Activated T-cell treated with anti-CD3 and anti-CD28 coated beads for 4 hours (primary cell): ENCODE measurements at regions not wholly inside any gene's neighbourhood (a gene's known extent, or its start where the extent isn't known, plus 50 kb on each side); places are given as distances from the start of the nearest gene placed in this dataset.

ENCODE experiments used
- DNase-seq: peaks from one replicate; pipeline ENCODE4 v3.0.0-alpha.2; 2020

DNA sequence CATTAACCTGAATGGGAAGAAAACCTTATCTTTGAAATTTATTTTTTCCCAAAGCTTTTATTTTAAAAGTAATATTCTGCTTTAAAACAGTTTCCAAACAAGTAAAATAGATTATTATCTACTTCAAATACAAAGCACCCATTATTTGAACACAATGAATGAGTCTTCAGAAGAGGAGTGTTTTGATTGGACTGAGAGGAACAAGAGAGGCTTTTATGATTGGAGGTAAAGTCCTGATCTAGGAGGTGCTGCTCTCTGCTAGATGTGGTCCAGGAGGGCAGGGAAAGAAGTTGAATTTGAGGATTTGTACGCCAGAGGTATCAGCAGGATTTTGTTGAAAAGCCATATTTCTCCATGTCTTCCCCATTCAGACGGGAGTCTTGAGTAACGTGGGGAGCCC, 900.7 kb downstream of the SOCS6 start:
- no peak for DNase-seq

DNA sequence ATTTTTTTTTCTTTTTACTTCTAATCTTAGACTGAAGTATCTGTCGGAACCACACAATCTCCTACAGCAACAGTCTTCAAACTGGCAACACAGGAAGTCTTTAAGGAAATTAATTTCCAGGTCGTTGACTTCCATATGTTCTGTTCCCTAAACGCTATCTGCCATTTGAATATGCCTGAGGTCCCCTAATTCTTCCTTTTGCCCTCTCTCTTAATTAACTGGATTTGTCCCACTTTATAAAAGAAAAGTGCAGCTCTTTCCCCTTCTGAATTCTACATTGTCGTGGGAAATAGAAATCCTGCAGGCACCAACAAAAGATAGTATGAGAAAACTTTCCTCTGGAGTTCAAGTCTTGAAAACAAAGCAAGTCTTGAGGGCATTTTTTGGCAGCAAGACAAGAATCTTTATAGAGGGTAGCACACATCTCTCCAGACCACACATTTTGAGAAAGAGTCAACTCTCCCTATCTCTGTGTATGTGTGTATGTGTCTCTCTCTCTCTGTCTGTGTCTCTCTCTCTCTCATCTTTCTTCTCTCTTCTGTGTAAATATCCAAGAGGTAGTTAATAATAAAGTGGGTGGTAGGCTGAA, 879.8 kb downstream of the SOCS6 start:
- DNase-seq, result no peak

DNA sequence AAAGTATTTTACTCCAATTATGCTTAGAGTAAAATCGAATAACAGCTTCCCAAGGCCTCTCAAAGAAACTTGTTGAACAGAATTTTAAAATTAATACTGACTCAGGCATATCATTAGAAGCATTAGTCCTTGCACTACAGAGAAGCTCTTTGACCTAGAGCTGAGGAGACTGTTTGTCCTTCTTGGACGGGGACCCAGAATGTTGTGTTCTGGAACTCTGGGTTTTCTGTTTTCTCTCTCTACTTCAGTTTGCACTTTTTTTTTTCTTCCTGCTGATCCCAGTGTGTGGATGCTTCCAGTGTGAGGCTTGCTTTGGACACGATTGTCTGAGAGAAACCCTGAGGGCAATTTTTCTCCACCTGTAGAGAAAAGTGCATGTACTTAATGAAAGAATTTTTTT, 847.6 kb downstream of the SOCS6 start:
- DNase-seq, result no peak

DNA sequence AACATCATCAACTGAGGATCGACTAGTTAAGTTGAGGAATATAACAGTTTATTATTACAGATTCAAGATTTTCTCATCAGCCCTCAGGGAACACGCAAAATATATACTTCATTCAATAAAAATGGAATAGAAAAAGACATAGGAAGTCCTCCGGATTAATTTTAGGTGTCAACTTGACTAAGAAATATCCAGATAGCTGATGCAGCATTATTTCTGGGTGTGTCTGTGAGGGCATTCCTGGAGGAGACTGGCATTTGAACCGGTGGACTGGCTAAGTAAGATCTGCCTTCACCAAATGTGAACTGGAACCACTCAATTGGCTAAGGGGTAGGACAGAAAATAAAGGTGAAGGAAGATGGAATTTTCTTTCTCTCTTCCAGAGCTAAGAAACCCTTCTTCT, 845.3 kb downstream of the SOCS6 start:
- DNase-seq, result no peak

- no peak for DNase-seq
Measured at GRCh38 chr18:71131918-71132317, 843.1 kb downstream of the SOCS6 start.

- no peak for DNase-seq
Measured at GRCh38 chr18:71130351-71130750, 841.5 kb downstream of the SOCS6 start.

DNA sequence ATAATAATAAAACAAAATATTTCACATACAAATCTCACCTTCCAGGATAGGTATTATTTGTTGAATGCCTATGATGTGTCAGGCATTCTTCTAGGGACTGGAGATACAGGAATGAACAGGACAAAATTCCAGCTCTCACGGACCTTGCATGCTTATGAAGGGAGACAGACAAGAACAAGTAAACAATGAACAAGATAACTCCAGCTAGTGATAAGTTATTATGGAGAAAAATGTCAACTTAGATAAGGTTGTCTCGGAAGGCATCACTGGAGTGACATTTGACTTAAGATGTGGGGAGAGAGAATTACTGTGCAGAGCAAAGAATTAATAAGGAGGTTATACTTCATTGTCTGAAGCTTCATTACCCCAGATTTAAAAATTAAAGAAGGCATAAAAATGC, 836.7 kb downstream of the SOCS6 start:
- DNase-seq, result no peak

GRCh38 chr18:71116535-71116934, 827.7 kb downstream of the SOCS6 start:
- DNase-seq, result no peak

DNA sequence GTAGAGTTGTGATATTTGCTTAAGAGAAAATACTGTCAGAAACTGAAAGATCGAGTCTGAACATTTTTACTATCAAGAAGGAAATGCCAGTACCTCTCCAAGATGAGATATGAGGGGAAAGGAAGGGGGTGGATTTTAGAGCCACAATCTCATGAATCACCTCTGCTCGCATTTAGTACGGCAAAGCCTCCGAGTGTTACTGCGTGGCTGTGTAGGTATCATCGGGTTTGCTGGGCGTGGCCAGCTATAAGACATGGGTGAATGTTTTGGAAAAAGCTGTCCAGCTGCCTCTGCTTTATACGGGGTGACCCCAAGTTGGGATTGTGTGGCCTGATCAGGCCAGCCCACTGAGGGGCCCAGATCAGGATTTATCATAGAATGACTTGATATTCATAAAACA, 826.4 kb downstream of the SOCS6 start:
- DNase-seq, result no peak

DNA sequence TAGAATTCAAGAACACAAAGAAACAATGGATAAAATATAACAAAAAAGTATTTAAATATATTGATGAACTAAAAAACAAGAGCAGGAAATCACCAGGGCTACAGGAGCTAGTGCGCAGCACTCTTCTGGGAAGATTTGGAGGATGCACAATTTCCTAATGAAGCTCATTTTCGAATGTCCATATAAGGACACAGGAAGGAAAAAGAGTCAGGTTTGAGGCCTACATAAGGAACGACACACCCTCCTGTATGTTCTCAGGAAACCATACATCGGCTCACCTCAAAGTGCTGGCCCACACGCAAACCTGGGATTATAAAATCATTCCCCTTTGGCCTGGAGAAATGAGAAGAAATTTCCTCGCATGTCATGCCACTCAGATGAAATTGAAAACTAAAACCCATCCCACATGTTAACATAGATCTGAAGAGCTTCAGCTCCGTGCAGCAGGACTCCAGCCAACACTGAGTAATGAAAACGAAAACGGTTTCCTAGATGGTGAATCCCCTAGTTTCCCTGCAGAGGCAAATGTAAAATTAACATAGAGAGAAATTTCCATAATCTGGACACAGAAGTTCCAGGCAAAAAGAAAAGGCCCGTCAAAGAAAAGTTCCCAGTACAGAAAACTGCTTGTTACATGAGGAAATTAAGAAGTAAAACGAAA, 825.8 kb downstream of the SOCS6 start:
- DNase-seq, result no peak

DNA sequence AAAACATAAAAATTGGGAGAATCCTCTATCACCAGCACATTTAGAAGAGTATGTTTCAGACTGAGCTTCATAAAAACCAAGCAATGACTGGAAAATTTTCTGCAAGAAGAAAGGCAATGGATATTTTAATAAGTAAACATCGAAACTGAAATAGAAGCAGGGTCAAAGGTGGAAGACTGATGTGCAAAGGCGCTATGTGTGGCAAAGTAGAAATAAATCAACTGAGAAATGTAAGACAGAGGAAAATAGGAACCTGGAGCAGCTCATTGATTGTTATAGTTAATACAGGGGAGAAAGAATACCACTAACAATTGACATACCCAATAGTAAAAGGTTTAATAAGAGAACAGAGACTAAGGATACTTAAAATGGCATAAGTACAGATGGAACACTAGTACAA, 818.4 kb downstream of the SOCS6 start:
- DNase-seq, result no peak

DNA sequence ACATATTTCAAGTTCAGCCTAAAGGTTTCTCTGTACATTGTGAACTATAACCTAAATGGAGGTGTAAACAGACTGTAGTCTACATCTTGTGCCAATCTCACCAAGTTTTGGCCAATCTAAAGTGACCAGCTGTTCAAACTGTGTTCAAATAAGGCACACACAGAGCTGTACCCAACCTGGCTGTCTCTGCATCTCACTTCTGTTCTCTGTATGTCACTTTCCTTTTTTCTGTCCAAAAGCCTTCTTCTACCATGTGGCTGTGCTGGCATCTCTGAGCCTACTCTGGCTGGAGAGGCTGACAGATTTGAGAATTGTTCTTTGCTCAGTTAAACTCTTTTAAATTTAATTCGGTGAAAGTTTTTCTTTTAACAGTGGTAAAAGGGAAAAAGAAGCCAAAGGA, 817.9 kb downstream of the SOCS6 start:
- no peak for DNase-seq

GRCh38 chr18:71105994-71106546, 817.2 kb downstream of the SOCS6 start:
- no peak for DNase-seq

GRCh38 chr18:71105078-71105819, 816.4 kb downstream of the SOCS6 start:
- no peak for DNase-seq

DNA sequence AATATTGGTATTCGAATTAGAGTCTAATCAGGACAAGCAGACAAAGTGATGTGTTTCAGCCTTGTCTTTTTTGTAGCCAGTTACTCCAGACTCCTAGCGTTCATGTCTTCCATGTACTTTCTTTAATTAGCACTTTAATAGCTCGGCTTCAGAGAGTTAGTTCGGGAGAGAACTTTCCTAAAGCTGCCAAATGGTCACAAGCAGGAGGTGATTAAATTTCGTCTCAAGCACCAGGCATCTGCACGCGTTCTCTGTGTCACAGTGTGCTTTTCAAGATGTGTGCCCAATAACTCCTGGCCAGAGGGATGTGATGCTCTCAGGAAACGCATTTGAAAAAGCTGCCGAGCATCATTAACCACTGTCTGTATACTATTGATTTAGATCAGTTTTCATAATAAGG, 790.8 kb downstream of the SOCS6 start:
- no peak for DNase-seq

DNA sequence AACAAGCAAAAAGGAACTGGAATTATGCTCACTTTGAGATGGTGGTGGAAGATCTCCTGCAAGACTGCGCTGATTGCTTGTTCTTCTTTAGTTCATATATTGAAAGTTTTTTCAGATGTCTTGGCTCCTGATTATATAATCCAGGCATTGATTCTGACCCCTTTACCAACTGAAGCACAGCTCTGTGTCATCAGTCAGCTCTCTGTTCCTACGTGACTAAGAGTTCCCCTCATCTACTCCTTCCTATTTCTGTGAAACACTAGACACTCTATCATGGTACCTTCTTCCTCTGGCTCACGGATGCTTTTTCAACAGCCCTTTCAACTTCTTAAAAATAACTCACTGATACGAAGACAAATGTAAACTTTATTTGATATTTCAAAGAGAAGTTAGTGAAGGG, 788.6 kb downstream of the SOCS6 start:
- DNase-seq, result no peak

GRCh38 chr18:71075147-71075546, 786.3 kb downstream of the SOCS6 start:
- no peak for DNase-seq

- DNase-seq, result no peak
Measured at GRCh38 chr18:71068338-71068737, 779.5 kb downstream of the SOCS6 start.

DNA sequence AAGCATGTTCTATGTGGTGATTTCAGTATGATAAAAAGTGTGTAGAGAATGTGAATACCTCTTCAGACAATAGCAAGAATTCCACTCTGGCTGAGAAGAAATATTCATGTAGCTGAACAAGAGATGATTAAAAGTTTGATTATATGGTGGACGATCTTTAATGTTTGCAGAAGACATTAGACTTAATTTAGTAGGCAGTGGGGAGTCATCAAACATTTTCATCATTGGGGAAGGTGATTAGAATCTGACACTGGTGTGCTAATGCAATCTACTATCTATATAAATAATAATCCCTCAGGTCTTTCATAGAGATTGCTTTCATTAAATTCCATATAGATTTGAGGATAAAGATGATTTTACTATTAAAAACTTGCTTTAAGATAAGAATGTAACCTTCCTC, 761.0 kb downstream of the SOCS6 start:
- no peak for DNase-seq

DNA sequence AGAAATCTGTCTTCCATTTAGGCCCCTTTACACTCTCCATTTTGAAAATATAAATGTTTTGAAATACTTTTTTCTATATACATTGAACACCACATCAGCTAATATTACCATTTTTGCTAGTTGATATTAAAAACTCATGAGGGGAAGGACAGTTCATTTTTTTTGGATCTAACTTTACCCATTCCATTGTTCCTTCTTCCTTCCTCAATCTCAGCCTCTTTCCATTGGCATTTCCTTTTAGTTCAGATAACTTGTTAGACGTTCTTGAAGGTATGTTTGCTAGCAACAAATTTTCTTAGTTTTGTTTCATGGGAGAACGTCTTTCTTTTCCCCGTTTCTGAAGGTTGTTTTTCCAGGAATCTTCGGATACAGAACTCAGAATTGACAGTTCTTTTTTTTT, 759.0 kb downstream of the SOCS6 start:
- DNase-seq, result no peak

DNA sequence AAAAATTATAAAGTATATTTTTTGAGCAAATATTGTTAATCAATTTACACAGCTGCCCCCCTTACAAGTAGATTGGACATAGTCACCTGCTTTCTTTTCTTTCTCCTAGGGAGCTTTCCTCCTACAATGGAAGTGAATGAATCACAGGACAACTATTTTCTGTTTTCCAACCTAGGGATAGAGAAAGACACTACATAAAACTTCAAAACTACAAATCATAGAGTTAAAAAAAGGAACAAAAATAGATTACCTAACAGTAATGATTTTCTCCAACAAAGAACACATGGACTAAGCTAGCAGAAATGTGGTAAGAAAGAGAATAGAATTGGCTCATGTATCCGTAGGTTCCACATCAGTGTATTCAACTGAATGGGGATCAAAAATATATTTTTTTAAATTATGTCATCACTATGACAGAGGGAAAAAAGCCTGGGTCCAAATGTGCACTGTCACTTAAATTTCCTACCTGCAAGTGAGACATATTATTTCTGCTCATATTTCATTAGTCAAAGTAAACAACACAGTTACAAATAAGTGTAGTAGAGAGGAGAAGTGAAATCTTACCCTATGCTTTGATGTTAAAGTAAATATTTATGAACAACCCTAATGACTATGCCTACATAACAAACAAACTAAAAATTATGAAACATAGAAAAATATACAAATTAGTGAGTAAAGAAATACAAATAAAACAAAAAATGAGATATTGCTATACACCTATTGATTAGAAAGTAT, 756.7 kb downstream of the SOCS6 start:
- DNase-seq, result no peak

- no peak for DNase-seq
Measured at GRCh38 chr18:71040161-71040560, 751.3 kb downstream of the SOCS6 start.

- no peak for DNase-seq
Measured at GRCh38 chr18:71038196-71038595, 749.4 kb downstream of the SOCS6 start.

DNA sequence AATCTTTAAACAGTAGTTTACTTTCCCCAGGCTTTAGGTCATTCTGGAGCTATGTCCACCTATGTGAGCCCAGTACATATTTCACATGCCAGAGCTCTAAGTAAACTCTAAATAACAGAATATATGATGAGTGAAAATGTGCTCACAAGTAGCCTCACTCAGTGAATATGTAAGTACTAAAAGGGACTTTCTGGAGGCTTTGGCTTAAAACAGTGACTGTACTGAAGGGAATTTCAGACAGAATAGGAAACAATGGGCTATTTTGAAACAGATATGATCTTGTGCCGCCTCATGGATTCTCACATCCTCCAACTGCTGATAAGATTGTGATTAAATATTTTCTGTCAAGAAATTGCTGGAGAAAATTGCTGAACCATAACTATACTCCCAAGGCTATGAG, 747.9 kb downstream of the SOCS6 start:
- DNase-seq, result no peak
